H1 (cell line): ENCODE measurements at regions not wholly inside any gene's neighbourhood (a gene's known extent, or its start where the extent isn't known, plus 50 kb on each side); places are given as distances from the start of the nearest gene placed in this dataset.

ENCODE experiments used
- ASH2L ChIP-seq: fragments of 200-600, 300-600 bp; sonication (generic); IDR thresholded peaks from one replicate; pipeline ENCODE4 v1.7.1; 2017; ENCODE audit warnings: low read length
- BCL11A ChIP-seq, 2 experiments: IDR thresholded peaks; one replicate each; pipeline ENCODE4 v1.6.1; 2011; ENCODE audit warnings: low read depth in 2 of 2, low read length in 2 of 2, mild to moderate bottlenecking in 2 of 2
- BRCA1 ChIP-seq: IDR thresholded peaks from 2 replicates; pipeline ENCODE4 v1.6.1; 2012; ENCODE audit warnings: low read depth, low read length, improper control_type of control experiment
- CBX5 ChIP-seq: fragments of 300-800, 300-1000 bp; sonication (generic); IDR thresholded peaks from 2 replicates; pipeline ENCODE4 v1.7.1; 2016; ENCODE audit warnings: antibody characterized with exemption, low read length, low read depth
- CEBPB ChIP-seq: IDR thresholded peaks from 2 replicates; pipeline ENCODE4 v1.6.1; 2012; ENCODE audit warnings: low read depth, low read length
- CREB1 ChIP-seq: IDR thresholded peaks from 2 replicates; pipeline ENCODE4 v1.6.1; 2012; ENCODE audit warnings: inconsistent platforms
- CTBP2 ChIP-seq: IDR thresholded peaks from 2 replicates; pipeline ENCODE4 v1.7.0; 2011; ENCODE audit warnings: borderline replicate concordance, mild to moderate bottlenecking, moderate library complexity, mixed read lengths, low read length; ENCODE audit not compliant: insufficient read depth, insufficient read length
- EGR1 ChIP-seq: IDR thresholded peaks from 2 replicates; pipeline ENCODE4 v1.6.1; 2011; ENCODE audit warnings: low read depth, low read length, borderline replicate concordance
- HDAC6 ChIP-seq: IDR thresholded peaks from one replicate; pipeline ENCODE4 v1.7.1; 2012; ENCODE audit warnings: low read depth, mild to moderate bottlenecking, inconsistent platforms, low read length, moderate library complexity
- PHF8 ChIP-seq: fragments of 200-600 bp; sonication (generic); conservative IDR thresholded peaks from 2 replicates; pipeline ENCODE4 v1.7.1; 2012; ENCODE audit warnings: low read depth, mild to moderate bottlenecking, inconsistent platforms, low read length, moderate library complexity
- POU5F1 ChIP-seq: IDR thresholded peaks from 2 replicates; pipeline ENCODE4 v1.6.1; 2011; ENCODE audit warnings: low read depth, mild to moderate bottlenecking, low read length, moderate library complexity
- RBBP5 ChIP-seq: IDR thresholded peaks from 2 replicates; pipeline ENCODE4 v1.7.1; 2012; ENCODE audit warnings: low read depth, mild to moderate bottlenecking, inconsistent platforms, low read length, moderate library complexity, borderline replicate concordance
- RFX5 ChIP-seq: IDR thresholded peaks from 2 replicates; pipeline ENCODE4 v1.6.1; 2011; ENCODE audit warnings: low read depth, low read length, improper control_type of control experiment, borderline replicate concordance
- SAP30 ChIP-seq: fragments of 300-600 bp; sonication (generic); IDR thresholded peaks from 2 replicates; pipeline ENCODE4 v1.7.1; 2012; ENCODE audit warnings: low read length, moderate library complexity, mild to moderate bottlenecking, inconsistent platforms; ENCODE audit not compliant: insufficient read depth, insufficient replicate concordance
- SIX5 ChIP-seq: IDR thresholded peaks from 2 replicates; pipeline ENCODE4 v1.6.1; 2011; ENCODE audit warnings: mild to moderate bottlenecking, low read depth, low read length
- ZNF274 ChIP-seq: IDR thresholded peaks from 2 replicates; pipeline ENCODE4 v1.7.0; 2012; ENCODE audit warnings: low read length, borderline replicate concordance; ENCODE audit errors: extremely low read depth
- TF ChIP-seq, protein P1 (sequence below), 3 experiments: IDR thresholded peaks; 1 replicate in 2 of 3; 2 replicates in 1 of 3; pipeline versions ENCODE4 v1.5.1 to v1.6.1; 2011; ENCODE audit warnings: low read length in 3 of 3, mild to moderate bottlenecking in 3 of 3, inconsistent platforms in 2 of 3, low read depth in 1 of 3, moderate library complexity in 1 of 3; ENCODE audit not compliant: insufficient read depth in 1 of 3; ENCODE audit errors: control extremely low read depth in 1 of 3
- TF ChIP-seq, protein P2 (sequence below): IDR thresholded peaks from 2 replicates; pipeline ENCODE4 v1.6.1; 2012; ENCODE audit warnings: inconsistent platforms
- TF ChIP-seq, protein P3 (sequence below): IDR thresholded peaks from 2 replicates; pipeline ENCODE4 v1.6.1; 2011; ENCODE audit warnings: low read depth, mild to moderate bottlenecking, low read length; ENCODE audit not compliant: insufficient read depth

DNA sequence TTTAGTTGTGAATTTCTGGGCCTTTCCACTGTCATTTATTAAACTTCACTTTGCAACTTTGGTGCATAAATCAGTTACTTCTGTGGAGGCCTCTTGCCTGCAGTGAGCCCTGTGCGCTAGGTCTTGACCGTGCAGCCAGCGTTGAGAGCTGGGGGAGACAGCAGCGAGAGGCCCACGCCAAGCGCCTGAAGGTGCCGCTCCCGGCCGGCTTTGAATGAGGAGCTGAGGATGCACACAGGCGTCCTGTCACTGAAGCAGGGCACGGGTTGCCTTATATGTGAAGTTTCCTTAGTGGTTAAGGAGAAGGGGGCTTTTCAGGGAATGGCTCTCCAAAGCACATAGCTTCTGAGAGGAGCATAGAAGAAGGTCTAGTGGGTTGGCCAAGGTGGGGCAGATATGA, 70.9 kb upstream of the CCNY start (continued):
- TF ChIP-seq ZNF274 = no peak
- no peak for TF ChIP-seq HDAC6
- no peak for TF ChIP-seq RFX5
- TF ChIP-seq SAP30 = no peak
- TF ChIP-seq, protein P1, sequence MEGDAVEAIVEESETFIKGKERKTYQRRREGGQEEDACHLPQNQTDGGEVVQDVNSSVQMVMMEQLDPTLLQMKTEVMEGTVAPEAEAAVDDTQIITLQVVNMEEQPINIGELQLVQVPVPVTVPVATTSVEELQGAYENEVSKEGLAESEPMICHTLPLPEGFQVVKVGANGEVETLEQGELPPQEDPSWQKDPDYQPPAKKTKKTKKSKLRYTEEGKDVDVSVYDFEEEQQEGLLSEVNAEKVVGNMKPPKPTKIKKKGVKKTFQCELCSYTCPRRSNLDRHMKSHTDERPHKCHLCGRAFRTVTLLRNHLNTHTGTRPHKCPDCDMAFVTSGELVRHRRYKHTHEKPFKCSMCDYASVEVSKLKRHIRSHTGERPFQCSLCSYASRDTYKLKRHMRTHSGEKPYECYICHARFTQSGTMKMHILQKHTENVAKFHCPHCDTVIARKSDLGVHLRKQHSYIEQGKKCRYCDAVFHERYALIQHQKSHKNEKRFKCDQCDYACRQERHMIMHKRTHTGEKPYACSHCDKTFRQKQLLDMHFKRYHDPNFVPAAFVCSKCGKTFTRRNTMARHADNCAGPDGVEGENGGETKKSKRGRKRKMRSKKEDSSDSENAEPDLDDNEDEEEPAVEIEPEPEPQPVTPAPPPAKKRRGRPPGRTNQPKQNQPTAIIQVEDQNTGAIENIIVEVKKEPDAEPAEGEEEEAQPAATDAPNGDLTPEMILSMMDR (IDR thresholded peaks at IDR 0.05; ENCODE audit: control extremely low read depth in 1 of 3, insufficient read depth in 1 of 3, low read depth in 1 of 3, low read length in 3 of 3) = no peak
- TF ChIP-seq EGR1 = no peak
- TF ChIP-seq POU5F1 = no peak
- TF ChIP-seq BCL11A (IDR thresholded peaks at IDR 0.05; ENCODE audit: low read depth in 2 of 2, low read length in 2 of 2) = no peak
- no peak for TF ChIP-seq CBX5
- no peak for TF ChIP-seq CTBP2
- TF ChIP-seq PHF8 = no peak
- TF ChIP-seq SIX5 = no peak
- no peak for TF ChIP-seq ASH2L
- TF ChIP-seq CREB1 = no peak
- TF ChIP-seq RBBP5 = no peak
- no peak for TF ChIP-seq BRCA1
- no peak for TF ChIP-seq CEBPB
- TF ChIP-seq, protein P2, sequence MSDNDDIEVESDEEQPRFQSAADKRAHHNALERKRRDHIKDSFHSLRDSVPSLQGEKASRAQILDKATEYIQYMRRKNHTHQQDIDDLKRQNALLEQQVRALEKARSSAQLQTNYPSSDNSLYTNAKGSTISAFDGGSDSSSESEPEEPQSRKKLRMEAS = no peak
- TF ChIP-seq, protein P3, sequence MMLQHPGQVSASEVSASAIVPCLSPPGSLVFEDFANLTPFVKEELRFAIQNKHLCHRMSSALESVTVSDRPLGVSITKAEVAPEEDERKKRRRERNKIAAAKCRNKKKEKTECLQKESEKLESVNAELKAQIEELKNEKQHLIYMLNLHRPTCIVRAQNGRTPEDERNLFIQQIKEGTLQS = no peak
